GM23338 (cell line): ENCODE measurements at regions not wholly inside any gene's neighbourhood (a gene's known extent, or its start where the extent isn't known, plus 50 kb on each side); places are given as distances from the start of the nearest gene placed in this dataset.

Experiments used
- ATAC-seq: fragments of 200-7000 bp; cut with Tn5 transposase; 3 replicates; pipeline ENCODE4 v1.9.1; 2020
- DNase-seq: peaks from one replicate; pipeline ENCODE4 v3.0.0-alpha.2; 2015; ENCODE audit warnings: low spot score
- H2AFZ ChIP-seq: fragments of 200-600 bp; sonication (generic); 2 replicates; pipeline ENCODE4 v1.8.0; 2016; ENCODE audit warnings: antibody characterized with exemption, mild to moderate bottlenecking, moderate library complexity
- H3F3A ChIP-seq: fragments of 200-600 bp; sonication (generic); replicated peaks from 2 replicates; pipeline ENCODE4 v1.8.0; 2017; ENCODE audit warnings: antibody characterized with exemption, mixed run types, low read depth
- H3K27ac ChIP-seq: fragments of 200-600 bp; sonication (generic); 2 replicates; pipeline ENCODE4 v1.6.1; 2016; ENCODE audit warnings: low read depth
- H3K27me3 ChIP-seq: fragments of 200-600 bp; sonication (generic); 2 replicates; pipeline ENCODE4 v1.8.0; 2016; ENCODE audit warnings: mild to moderate bottlenecking, mixed run types, moderate library complexity; ENCODE audit not compliant: insufficient read depth
- H3K36me3 ChIP-seq: fragments of 200-600 bp; sonication (generic); 2 replicates; pipeline ENCODE4 v1.8.0; 2016; ENCODE audit warnings: mild to moderate bottlenecking; ENCODE audit not compliant: insufficient read depth
- H3K4me1 ChIP-seq: fragments of 200-600 bp; sonication (generic); 2 replicates; pipeline ENCODE4 v1.8.0; 2016; ENCODE audit warnings: mild to moderate bottlenecking, moderate library complexity; ENCODE audit not compliant: insufficient read depth
- H3K4me2 ChIP-seq: fragments of 200-600 bp; sonication (generic); 2 replicates; pipeline ENCODE4 v1.7.1; 2017; ENCODE audit warnings: mixed run types
- H3K4me3 ChIP-seq: fragments of 200-600 bp; sonication (generic); 2 replicates; pipeline ENCODE4 v1.6.1; 2016; ENCODE audit warnings: mixed run types
- H3K79me2 ChIP-seq: fragments of 200-600 bp; sonication (generic); replicated peaks from 2 replicates; pipeline ENCODE4 v1.8.0; 2017; ENCODE audit warnings: mild to moderate bottlenecking; ENCODE audit not compliant: insufficient read depth
- H3K9me2 ChIP-seq: fragments of 200-600 bp; sonication (generic); 2 replicates; pipeline ENCODE4 v1.8.0; 2017; ENCODE audit not compliant: insufficient read depth
- H4K20me1 ChIP-seq: fragments of 200-600 bp; sonication (generic); replicated peaks from 2 replicates; pipeline ENCODE4 v1.8.0; 2017; ENCODE audit warnings: mild to moderate bottlenecking; ENCODE audit not compliant: insufficient read depth
- H3K27ac Mint-ChIP-seq: 2 replicates; pipeline ENCODE4 v1.8.0; 2020; ENCODE audit warnings: inconsistent platforms, mild to moderate bottlenecking, moderate library complexity, mixed read lengths
- H3K27me3 Mint-ChIP-seq: 3 replicates; pipeline ENCODE4 v1.8.0; 2022; ENCODE audit warnings: low read depth, mild to moderate bottlenecking, moderate library complexity, mixed read lengths, inconsistent platforms; ENCODE audit not compliant: insufficient read depth, poor library complexity
- H3K36me3 Mint-ChIP-seq: 3 replicates; pipeline ENCODE4 v1.8.0; 2021; ENCODE audit warnings: low read depth, mild to moderate bottlenecking, inconsistent platforms, moderate library complexity, mixed read lengths
- H3K4me1 Mint-ChIP-seq: 3 replicates; pipeline ENCODE4 v1.8.0; 2020; ENCODE audit warnings: mild to moderate bottlenecking, inconsistent platforms, mixed read lengths
- H3K4me3 Mint-ChIP-seq: 3 replicates; pipeline ENCODE4 v1.8.0; 2021; ENCODE audit warnings: moderate library complexity, mild to moderate bottlenecking, inconsistent platforms, mixed read lengths
- H3K9me3 Mint-ChIP-seq: 3 replicates; pipeline ENCODE4 v1.8.0; 2020; ENCODE audit warnings: moderate library complexity, mild to moderate bottlenecking, inconsistent platforms, mixed read lengths
- CTCF ChIP-seq, 2 experiments: fragments of 200-600 bp in 1 of 2; sonication (generic) in 1 of 2; conservative IDR thresholded peaks; 2 replicates each; pipeline versions ENCODE4 v1.5.1 to v1.6.1; 2016 to 2017; ENCODE audit warnings: antibody characterized with exemption in 2 of 2, low read depth in 2 of 2, mild to moderate bottlenecking in 2 of 2, moderate library complexity in 1 of 2
- ETS1 ChIP-seq: IDR thresholded peaks from 2 replicates; pipeline ENCODE4 v1.6.1; 2016; ENCODE audit warnings: antibody characterized with exemption
- STAT1 ChIP-seq: IDR thresholded peaks from one replicate; pipeline ENCODE4 v1.6.1; 2016; ENCODE audit warnings: antibody characterized with exemption; ENCODE audit not compliant: unreplicated experiment
- ZNF462 ChIP-seq: fragments of 250-450 bp; sonication (Bioruptor Pico); IDR thresholded peaks from 2 replicates; pipeline ENCODE4 v1.5.0; 2020; ENCODE audit warnings: mild to moderate bottlenecking, moderate library complexity

- H3K4me3 Mint-ChIP-seq = no peak overlapping the region
- Histone ChIP-seq H3K27ac (no peak overlapping the region), H3K36me3 (no peaks in the 10 kb centered on the region), H3K4me3 (no peak overlapping the region), H3K27me3 (no peaks in the 10 kb centered on the region), H3K4me1 (no peaks in the 10 kb centered on the region), H3K79me2 (no peaks in the 10 kb centered on the region), H2AFZ (no peak overlapping the region), H3F3A (no peaks in the 10 kb centered on the region), H3K4me2 (no peak overlapping the region), H4K20me1 (no peaks in the 10 kb centered on the region), H3K9me2 (0 out of 2 replicates have a peak, but pooled peaks cover 3% of the 10 kb centered on the region)
- no peak for TF ChIP-seq ZNF462
- no peak for TF ChIP-seq ETS1
- TF ChIP-seq STAT1 = no peak
- no peak for TF ChIP-seq CTCF (conservative IDR thresholded peaks at IDR 0.05; ENCODE audit: low read depth in 2 of 2)
- no peaks in the 10 kb centered on the region for H3K36me3 Mint-ChIP-seq
- H3K27me3 Mint-ChIP-seq = peaks cover 3% of the 10 kb centered on the region
- DNase-seq = no peak
- no peaks in the 10 kb centered on the region; the same call in 1 of the 3 replicates for H3K9me3 Mint-ChIP-seq
- no peak overlapping the region for H3K27ac Mint-ChIP-seq
- no peaks in the 10 kb centered on the region; the same call in 2 of the 3 replicates for H3K4me1 Mint-ChIP-seq
- no peak for ATAC-seq
These were observed 139.6 kb downstream of the KLF6 start for GRCh38 chr10:3645406-3645805.
